Cardiac fibroblast (primary cell): ENCODE measurements at regions not wholly inside any gene's neighbourhood (a gene's known extent, or its start where the extent isn't known, plus 50 kb on each side); places are given as distances from the start of the nearest gene placed in this dataset.

ENCODE experiments used
- DNase-seq, 2 donors: peaks; one replicate each; pipeline versions ENCODE4 v3.0.0 to v3.0.0-alpha.2; 2010; ENCODE audit warnings: low read depth in 2 of 2
- H3K4me3 ChIP-seq, 2 donors: replicated peaks in 1 of 2; 1 replicate in 1 of 2; 2 replicates in 1 of 2; pipeline ENCODE4 v1.5.1; 2011; ENCODE audit warnings: low read depth in 2 of 2, low read length in 2 of 2, mild to moderate bottlenecking in 2 of 2, moderate library complexity in 1 of 2
- CTCF ChIP-seq: IDR thresholded peaks from one replicate; pipeline ENCODE4 v1.5.1; 2011; ENCODE audit warnings: low read depth, mild to moderate bottlenecking, low read length, inconsistent platforms

GRCh38 chr7:118029826-118030422 lies 154.0 kb upstream of the LSM8 start:
- TF ChIP-seq CTCF = no peak
- H3K4me3 ChIP-seq = no peak overlapping the region
- no peak for DNase-seq

GRCh38 chr7:118033273-118033672 lies 150.7 kb upstream of the LSM8 start:
- DNase-seq = no peak
- no peak for TF ChIP-seq CTCF
- no peak overlapping the region for H3K4me3 ChIP-seq

GRCh38 chr7:118039963-118040489 lies 143.9 kb upstream of the LSM8 start:
- no peak for TF ChIP-seq CTCF
- DNase-seq = no peak
- H3K4me3 ChIP-seq = no peak overlapping the region

GRCh38 chr7:118040562-118040961 lies 143.4 kb upstream of the LSM8 start:
- no peak overlapping the region for H3K4me3 ChIP-seq
- TF ChIP-seq CTCF = no peak
- DNase-seq = no peak

GRCh38 chr7:118041251-118041878 lies 142.6 kb upstream of the LSM8 start:
- DNase-seq = no peak
- no peak for TF ChIP-seq CTCF
- H3K4me3 ChIP-seq = no peak overlapping the region

GRCh38 chr7:118045629-118046028 lies 138.3 kb upstream of the LSM8 start:
- no peak for DNase-seq
- no peak for TF ChIP-seq CTCF
- no peak overlapping the region for H3K4me3 ChIP-seq
